ENCODE measurements at regions not wholly inside any gene's neighbourhood (a gene's known extent, or its start where the extent isn't known, plus 50 kb on each side); places are given as distances from the start of the nearest gene placed in this dataset.

DNA sequence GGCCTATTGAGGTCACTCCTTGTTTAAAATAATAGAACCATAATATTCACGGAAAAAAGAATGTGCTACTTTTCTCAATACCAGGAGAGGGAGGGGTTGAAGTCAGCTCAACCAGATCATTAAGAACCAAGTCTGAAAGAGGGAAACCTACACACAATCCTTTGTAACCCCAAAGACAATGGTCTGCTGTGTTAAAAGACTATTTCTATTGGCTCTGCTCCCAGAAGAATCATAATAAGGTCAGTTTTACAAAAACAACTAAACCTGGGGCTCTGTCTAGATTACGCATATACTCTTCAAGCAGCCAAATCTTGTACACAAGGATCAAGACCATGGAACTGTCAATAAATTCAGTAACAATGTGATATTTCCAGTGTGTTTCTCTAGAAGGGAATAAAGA lies 177.2 kb upstream of the CRIM1 start:
- Mint-ChIP-seq H3K27ac (ENCODE audit: unreplicated experiment) (no peak overlapping the region), H3K4me1 (ENCODE audit: low read depth, unreplicated experiment) (peaks cover 33% of the 10 kb centered on the region), H3K27me3 (ENCODE audit: unreplicated experiment) (no peaks in the 10 kb centered on the region), H3K9me3 (ENCODE audit: low read depth, unreplicated experiment) (no peaks in the 10 kb centered on the region), H3K4me3 (ENCODE audit: low read depth, unreplicated experiment) (no peak overlapping the region), H3K36me3 (ENCODE audit: insufficient read depth, unreplicated experiment) (no peaks in the 10 kb centered on the region)
- CTCF ChIA-PET: no interaction called here
- intact Hi-C loops (cut with micrococcal nuclease; ENCODE audit: unreplicated experiment): loop anchor here (2.0 to 10.0 kb wide), 3 partner anchors 14 to 384 kb away; no protein-coding TSS in a partner anchor
- BruUV-seq (replicated peaks): no TSS peak
- DNase-seq: no peak
- TF ChIP-seq, protein P1, sequence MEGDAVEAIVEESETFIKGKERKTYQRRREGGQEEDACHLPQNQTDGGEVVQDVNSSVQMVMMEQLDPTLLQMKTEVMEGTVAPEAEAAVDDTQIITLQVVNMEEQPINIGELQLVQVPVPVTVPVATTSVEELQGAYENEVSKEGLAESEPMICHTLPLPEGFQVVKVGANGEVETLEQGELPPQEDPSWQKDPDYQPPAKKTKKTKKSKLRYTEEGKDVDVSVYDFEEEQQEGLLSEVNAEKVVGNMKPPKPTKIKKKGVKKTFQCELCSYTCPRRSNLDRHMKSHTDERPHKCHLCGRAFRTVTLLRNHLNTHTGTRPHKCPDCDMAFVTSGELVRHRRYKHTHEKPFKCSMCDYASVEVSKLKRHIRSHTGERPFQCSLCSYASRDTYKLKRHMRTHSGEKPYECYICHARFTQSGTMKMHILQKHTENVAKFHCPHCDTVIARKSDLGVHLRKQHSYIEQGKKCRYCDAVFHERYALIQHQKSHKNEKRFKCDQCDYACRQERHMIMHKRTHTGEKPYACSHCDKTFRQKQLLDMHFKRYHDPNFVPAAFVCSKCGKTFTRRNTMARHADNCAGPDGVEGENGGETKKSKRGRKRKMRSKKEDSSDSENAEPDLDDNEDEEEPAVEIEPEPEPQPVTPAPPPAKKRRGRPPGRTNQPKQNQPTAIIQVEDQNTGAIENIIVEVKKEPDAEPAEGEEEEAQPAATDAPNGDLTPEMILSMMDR (IDR thresholded peaks at IDR 0.05; ENCODE audit: unreplicated experiment): no peak

DNA sequence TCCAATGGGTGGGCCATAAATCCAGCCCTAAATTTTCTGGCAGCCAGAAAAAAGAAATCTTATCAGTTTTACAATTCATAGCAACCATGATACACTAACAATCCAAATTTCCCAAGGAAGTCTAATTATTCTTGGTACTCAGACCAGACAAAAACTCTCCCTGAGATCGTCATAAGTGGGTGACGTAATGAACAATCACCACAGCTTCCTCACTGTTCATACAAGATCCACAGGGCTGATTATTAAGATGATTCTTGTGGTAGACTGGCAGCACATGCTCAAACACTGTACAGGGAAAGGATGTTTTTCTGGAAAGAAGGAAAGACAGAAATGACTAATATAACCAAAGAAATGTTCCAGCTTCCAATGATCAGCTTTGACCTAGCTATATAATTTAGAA lies 178.3 kb upstream of the CRIM1 start:
- no TSS peak for BruUV-seq (replicated peaks)
- no peak overlapping the region for H3K27ac Mint-ChIP-seq (ENCODE audit: unreplicated experiment)
- H3K4me1 Mint-ChIP-seq (ENCODE audit: low read depth, unreplicated experiment): peaks cover 33% of the 10 kb centered on the region
- H3K27me3 Mint-ChIP-seq (ENCODE audit: unreplicated experiment): no peaks in the 10 kb centered on the region
- intact Hi-C loops (cut with micrococcal nuclease; ENCODE audit: unreplicated experiment): loop anchor here (5.0 to 10.0 kb wide), 2 partner anchors 148 to 385 kb away; no protein-coding TSS in a partner anchor
- no peak overlapping the region for H3K4me3 Mint-ChIP-seq (ENCODE audit: low read depth, unreplicated experiment)
- TF ChIP-seq, protein P1 (IDR thresholded peaks at IDR 0.05; ENCODE audit: unreplicated experiment): no peak
- CTCF ChIA-PET: no interaction called here
- no peak for DNase-seq
- no peaks in the 10 kb centered on the region for H3K9me3 Mint-ChIP-seq (ENCODE audit: low read depth, unreplicated experiment)
- H3K36me3 Mint-ChIP-seq (ENCODE audit: insufficient read depth, unreplicated experiment): no peaks in the 10 kb centered on the region

DNA sequence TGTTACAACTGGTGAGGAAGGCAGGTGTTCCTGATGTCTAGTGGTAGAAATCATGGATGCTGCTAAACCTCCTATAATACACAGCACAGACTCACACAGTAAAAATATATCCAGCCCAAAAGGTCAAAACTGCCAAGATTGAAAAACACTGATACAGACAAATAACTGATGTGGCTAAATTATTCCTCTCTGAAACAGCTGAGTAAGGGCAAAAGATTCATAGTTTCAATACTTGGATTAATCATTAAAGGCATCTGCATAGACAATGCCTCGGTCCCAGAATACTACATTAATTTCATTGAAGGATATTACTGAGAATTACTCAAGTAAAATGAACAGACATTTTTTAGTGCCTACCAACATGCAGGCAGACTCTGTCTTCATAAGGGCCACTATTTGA lies 180.7 kb upstream of the CRIM1 start:
- BruUV-seq (replicated peaks): no TSS peak
- no peak for DNase-seq
- Mint-ChIP-seq H3K36me3 (ENCODE audit: insufficient read depth, unreplicated experiment) (no peaks in the 10 kb centered on the region), H3K27me3 (ENCODE audit: unreplicated experiment) (no peaks in the 10 kb centered on the region), H3K4me1 (ENCODE audit: low read depth, unreplicated experiment) (peaks cover 41% of the 10 kb centered on the region), H3K9me3 (ENCODE audit: low read depth, unreplicated experiment) (no peaks in the 10 kb centered on the region), H3K27ac (ENCODE audit: unreplicated experiment) (no peak overlapping the region), H3K4me3 (ENCODE audit: low read depth, unreplicated experiment) (no peak overlapping the region)
- intact Hi-C loops (cut with micrococcal nuclease; ENCODE audit: unreplicated experiment): loop anchor here (5.0 to 10.0 kb wide), 2 partner anchors 150 to 387 kb away; no protein-coding TSS in a partner anchor
- CTCF ChIA-PET: no interaction called here
- TF ChIP-seq, protein P1 (IDR thresholded peaks at IDR 0.05; ENCODE audit: unreplicated experiment): no peak

DNA sequence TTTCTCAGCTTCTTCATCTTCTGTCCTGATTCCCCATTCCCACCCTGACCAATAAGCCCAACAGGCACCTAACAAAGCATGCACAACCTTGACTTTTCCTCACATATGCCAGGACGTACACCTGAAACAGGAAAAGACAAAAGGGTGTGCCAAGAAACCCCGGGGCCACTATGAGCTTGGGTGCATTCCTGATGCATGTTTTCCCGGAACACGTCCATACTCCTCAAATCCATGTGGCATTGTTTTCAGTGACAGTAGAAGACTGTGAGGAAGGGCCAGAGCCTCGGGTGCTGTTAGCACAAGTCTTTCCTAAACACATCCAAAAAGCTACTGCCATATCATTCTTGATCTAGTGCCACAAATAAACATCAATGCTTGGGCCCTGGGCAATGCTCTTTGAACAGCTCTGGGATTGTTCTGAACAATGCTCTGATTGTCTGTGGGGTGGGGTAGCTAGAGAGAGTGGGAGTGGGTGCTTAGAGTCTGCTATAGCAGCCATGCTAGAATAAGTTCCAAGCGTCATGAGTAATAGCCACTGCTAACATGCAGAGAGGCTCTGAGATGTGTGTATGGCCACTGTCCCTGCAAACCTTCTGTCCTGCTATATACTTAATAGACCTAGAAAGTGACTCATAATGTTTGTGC lies 181.7 kb upstream of the CRIM1 start:
- intact Hi-C loops (cut with micrococcal nuclease; ENCODE audit: unreplicated experiment): loop anchor here (10.0 kb wide), 1 partner anchor 151 kb away; no protein-coding TSS in a partner anchor
- no TSS peak for BruUV-seq (replicated peaks)
- DNase-seq: no peak
- no peaks in the 10 kb centered on the region for H3K9me3 Mint-ChIP-seq (ENCODE audit: low read depth, unreplicated experiment)
- no peak overlapping the region for H3K27ac Mint-ChIP-seq (ENCODE audit: unreplicated experiment)
- H3K27me3 Mint-ChIP-seq (ENCODE audit: unreplicated experiment): no peaks in the 10 kb centered on the region
- H3K36me3 Mint-ChIP-seq (ENCODE audit: insufficient read depth, unreplicated experiment): no peaks in the 10 kb centered on the region
- CTCF ChIA-PET: no interaction called here
- H3K4me1 Mint-ChIP-seq (ENCODE audit: low read depth, unreplicated experiment): peaks cover 46% of the 10 kb centered on the region
- H3K4me3 Mint-ChIP-seq (ENCODE audit: low read depth, unreplicated experiment): no peak overlapping the region
- TF ChIP-seq, protein P1 (IDR thresholded peaks at IDR 0.05; ENCODE audit: unreplicated experiment): no peak
